HCT116 (cell line): ENCODE measurements at regions not wholly inside any gene's neighbourhood (a gene's known extent, or its start where the extent isn't known, plus 50 kb on each side); places are given as distances from the start of the nearest gene placed in this dataset.

Source experiments
- ATAC-seq: fragments of 200-7000 bp; cut with Tn5 transposase; 2 replicates; pipeline ENCODE4 v1.9.1; 2020; ENCODE audit warnings: mild to moderate bottlenecking, moderate library complexity
- BruUV-seq: library from RNA; stranded (reverse); fragments of 400-500 nt; replicated peaks from 2 replicates; lab custom pipeline; 2021; lab: Mats Ljungman, UMichigan
- CTCF ChIA-PET: fragments of 300-600 bp; sonication (Branson Sonifier 250); formaldehyde crosslinking; loops from one replicate; lab custom pipeline; 2021; ENCODE audit warnings: antibody characterized with exemption; lab: Charles Lee
- POLR2A ChIA-PET: fragments of 300-600, 350-600 bp; sonication (Branson Sonifier 250); formaldehyde crosslinking; loops from one replicate; lab custom pipeline; 2021; ENCODE audit warnings: antibody characterized with exemption; lab: Charles Lee
- RAD21 ChIA-PET, 2 experiments: fragments of 300-600 bp; sonication (Branson Sonifier 250); formaldehyde crosslinking; loops; one replicate each; lab custom pipeline; 2023; ENCODE audit warnings: low total read pairs in 2 of 2; ENCODE audit not compliant: uncharacterized antibody in 2 of 2, unreplicated experiment in 2 of 2, low non-redundant PET in 1 of 2; lab: Charles Lee
- DNase-seq: peaks from one replicate; pipeline ENCODE4 v3.0.0-alpha.2; 2010; ENCODE audit warnings: low read depth, low spot score
- H2AFZ ChIP-seq: fragments of 200-600 bp; shearing (Covaris generic), sonication (generic); 2 replicates; pipeline ENCODE4 v1.6.1; 2017; ENCODE audit warnings: low read depth, mixed run types, mixed read lengths, antibody characterized with exemption, low read length; ENCODE audit not compliant: poor library complexity, severe bottlenecking
- H3K27ac ChIP-seq: 2 replicates; pipeline ENCODE4 v1.5.1; 2012; ENCODE audit warnings: low read depth, low read length
- H3K27me3 ChIP-seq: fragments of 200-600 bp; sonication (generic); 2 replicates; pipeline ENCODE4 v1.6.1; 2016; ENCODE audit warnings: mixed run types, low read length, mixed read lengths; ENCODE audit not compliant: insufficient read depth
- H3K36me3 ChIP-seq, 2 experiments: fragments of 200-500 bp in 1 of 2; fragments of 200-600 bp in 1 of 2; sonication (Bioruptor generic) in 1 of 2; sonication (generic) in 1 of 2; 2 replicates each; pipeline versions ENCODE4 v1.5.1 to v1.6.1; 2014 to 2016; ENCODE audit warnings: low read length in 2 of 2, inconsistent platforms in 1 of 2, mixed read lengths in 1 of 2, mixed run types in 1 of 2; ENCODE audit not compliant: insufficient read depth in 2 of 2, control insufficient read depth in 1 of 2
- H3K4me1 ChIP-seq, 2 experiments: fragments of 200-600 bp in 1 of 2; sonication (generic) in 1 of 2; 2 replicates each; pipeline versions ENCODE4 v1.5.1 to v1.6.1; 2012 to 2017; ENCODE audit warnings: low read length in 2 of 2, inconsistent platforms in 1 of 2, mild to moderate bottlenecking in 1 of 2, mixed read lengths in 1 of 2, mixed run types in 1 of 2, moderate library complexity in 1 of 2; ENCODE audit not compliant: insufficient read depth in 2 of 2, control insufficient read depth in 1 of 2
- H3K4me2 ChIP-seq: fragments of 200-600 bp; sonication (generic); 2 replicates; pipeline ENCODE4 v1.6.1; 2017; ENCODE audit warnings: mixed run types, low read length, mixed read lengths
- H3K4me3 ChIP-seq, 2 experiments: fragments of 200-600 bp in 1 of 2; sonication (generic) in 1 of 2; replicated peaks in 1 of 2; 2 replicates each; pipeline ENCODE4 v1.5.1; 2011 to 2016; ENCODE audit warnings: low read length in 2 of 2, control low read depth in 1 of 2, low read depth in 1 of 2, mild to moderate bottlenecking in 1 of 2, mixed read lengths in 1 of 2, mixed run types in 1 of 2
- H3K79me2 ChIP-seq: fragments of 200-600 bp; sonication (generic); 2 replicates; pipeline ENCODE4 v1.6.1; 2017; ENCODE audit warnings: mild to moderate bottlenecking, mixed run types, low read length, moderate library complexity, mixed read lengths; ENCODE audit not compliant: insufficient read depth
- H3K9ac ChIP-seq: fragments of 200-600 bp; sonication (generic); 2 replicates; pipeline ENCODE4 v1.6.1; 2016; ENCODE audit warnings: low read length, mixed read lengths
- H3K9me2 ChIP-seq: fragments of 200-600 bp; sonication (generic), shearing (Covaris generic); 2 replicates; pipeline ENCODE4 v1.6.1; 2017; ENCODE audit warnings: mixed run types, mild to moderate bottlenecking, moderate library complexity; ENCODE audit not compliant: insufficient read depth
- H3K9me3 ChIP-seq, 2 experiments: fragments of 200-500 bp in 1 of 2; fragments of 200-600 bp in 1 of 2; sonication (Bioruptor generic) in 1 of 2; sonication (generic) in 1 of 2; 2 replicates each; pipeline ENCODE4 v1.6.1; 2014 to 2017; ENCODE audit warnings: low read length in 2 of 2, mixed read lengths in 2 of 2, inconsistent platforms in 1 of 2, low read depth in 1 of 2, mild to moderate bottlenecking in 1 of 2, mixed run types in 1 of 2, moderate library complexity in 1 of 2; ENCODE audit not compliant: control insufficient read depth in 1 of 2, insufficient read depth in 1 of 2
- H4K20me1 ChIP-seq: fragments of 200-600 bp; sonication (generic), shearing (Covaris generic); 2 replicates; pipeline ENCODE4 v1.6.1; 2017; ENCODE audit warnings: mixed run types, mild to moderate bottlenecking, moderate library complexity; ENCODE audit not compliant: insufficient read depth
- CEBPB ChIP-seq: IDR thresholded peaks from 2 replicates; pipeline ENCODE4 v1.6.1; 2012; ENCODE audit warnings: low read depth
- TCF7L2 ChIP-seq: IDR thresholded peaks from 2 replicates; pipeline ENCODE4 v1.7.0; 2011; ENCODE audit warnings: borderline replicate concordance, inconsistent platforms; ENCODE audit not compliant: insufficient read depth, insufficient read length; ENCODE audit errors: extremely low read depth
- ZFX ChIP-seq: fragments of 450-650 bp; IDR thresholded peaks from 2 replicates; pipeline ENCODE4 v1.6.1; 2017
- intact Hi-C: fragments of 100-400 bp; cut with micrococcal nuclease; formaldehyde crosslinking; loops from 2 replicates; pipeline ENCODE4 v1.10.0; 2022
- TF ChIP-seq, protein P1 (sequence below): IDR thresholded peaks from 2 replicates; pipeline ENCODE4 v1.6.1; 2012; ENCODE audit warnings: low read depth
- TF ChIP-seq, protein P2 (sequence below): IDR thresholded peaks from 2 replicates; pipeline ENCODE4 v1.6.1; 2011; ENCODE audit warnings: mild to moderate bottlenecking, low read length, moderate library complexity; ENCODE audit not compliant: insufficient replicate concordance; ENCODE audit errors: extremely low read depth

DNA sequence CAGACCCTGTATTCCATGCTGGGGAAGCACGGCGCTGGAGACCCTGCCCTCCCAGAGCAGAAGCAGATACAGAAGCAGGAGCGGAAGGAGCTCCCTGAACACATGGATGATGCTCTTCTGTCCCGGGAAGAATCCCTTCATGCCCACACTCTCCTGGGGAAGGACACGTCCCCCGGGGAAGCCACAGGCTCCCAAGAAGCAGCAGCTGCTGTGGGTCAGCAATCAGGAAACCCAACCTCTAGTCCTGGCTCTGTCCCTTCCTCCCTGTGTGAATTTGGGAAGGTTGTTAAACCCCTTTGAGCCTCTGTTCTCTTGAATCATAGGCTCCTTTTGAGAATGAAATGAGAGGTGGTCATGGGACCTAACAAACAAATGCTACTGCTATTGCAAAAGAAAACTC lies 176.2 kb upstream of the TPM1 start:
- POLR2A ChIA-PET, result no interaction called here
- no peak overlapping the region for H3K4me2 ChIP-seq
- CTCF ChIA-PET, result no interaction called here
- DNase-seq, result no peak
- ATAC-seq, result no peak
- no peak overlapping the region for H2AFZ ChIP-seq
- H3K36me3 ChIP-seq, result no peaks in the 10 kb centered on the region
- no peaks in the 10 kb centered on the region for H3K9me3 ChIP-seq
- RAD21 ChIA-PET, result no interaction called here
- H4K20me1 ChIP-seq, result no peaks in the 10 kb centered on the region
- no peaks in the 10 kb centered on the region for H3K9me2 ChIP-seq
- intact Hi-C loops, result no loop called here
- no peaks in the 10 kb centered on the region for H3K27me3 ChIP-seq
- no peak overlapping the region for H3K27ac ChIP-seq
- no peak overlapping the region for H3K4me3 ChIP-seq
- H3K9ac ChIP-seq, result no peak overlapping the region
- TF ChIP-seq ZFX, result no peak
- no peak for TF ChIP-seq TCF7L2
- TF ChIP-seq, protein P1, sequence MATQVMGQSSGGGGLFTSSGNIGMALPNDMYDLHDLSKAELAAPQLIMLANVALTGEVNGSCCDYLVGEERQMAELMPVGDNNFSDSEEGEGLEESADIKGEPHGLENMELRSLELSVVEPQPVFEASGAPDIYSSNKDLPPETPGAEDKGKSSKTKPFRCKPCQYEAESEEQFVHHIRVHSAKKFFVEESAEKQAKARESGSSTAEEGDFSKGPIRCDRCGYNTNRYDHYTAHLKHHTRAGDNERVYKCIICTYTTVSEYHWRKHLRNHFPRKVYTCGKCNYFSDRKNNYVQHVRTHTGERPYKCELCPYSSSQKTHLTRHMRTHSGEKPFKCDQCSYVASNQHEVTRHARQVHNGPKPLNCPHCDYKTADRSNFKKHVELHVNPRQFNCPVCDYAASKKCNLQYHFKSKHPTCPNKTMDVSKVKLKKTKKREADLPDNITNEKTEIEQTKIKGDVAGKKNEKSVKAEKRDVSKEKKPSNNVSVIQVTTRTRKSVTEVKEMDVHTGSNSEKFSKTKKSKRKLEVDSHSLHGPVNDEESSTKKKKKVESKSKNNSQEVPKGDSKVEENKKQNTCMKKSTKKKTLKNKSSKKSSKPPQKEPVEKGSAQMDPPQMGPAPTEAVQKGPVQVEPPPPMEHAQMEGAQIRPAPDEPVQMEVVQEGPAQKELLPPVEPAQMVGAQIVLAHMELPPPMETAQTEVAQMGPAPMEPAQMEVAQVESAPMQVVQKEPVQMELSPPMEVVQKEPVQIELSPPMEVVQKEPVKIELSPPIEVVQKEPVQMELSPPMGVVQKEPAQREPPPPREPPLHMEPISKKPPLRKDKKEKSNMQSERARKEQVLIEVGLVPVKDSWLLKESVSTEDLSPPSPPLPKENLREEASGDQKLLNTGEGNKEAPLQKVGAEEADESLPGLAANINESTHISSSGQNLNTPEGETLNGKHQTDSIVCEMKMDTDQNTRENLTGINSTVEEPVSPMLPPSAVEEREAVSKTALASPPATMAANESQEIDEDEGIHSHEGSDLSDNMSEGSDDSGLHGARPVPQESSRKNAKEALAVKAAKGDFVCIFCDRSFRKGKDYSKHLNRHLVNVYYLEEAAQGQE, result no peak
- TF ChIP-seq, protein P2, sequence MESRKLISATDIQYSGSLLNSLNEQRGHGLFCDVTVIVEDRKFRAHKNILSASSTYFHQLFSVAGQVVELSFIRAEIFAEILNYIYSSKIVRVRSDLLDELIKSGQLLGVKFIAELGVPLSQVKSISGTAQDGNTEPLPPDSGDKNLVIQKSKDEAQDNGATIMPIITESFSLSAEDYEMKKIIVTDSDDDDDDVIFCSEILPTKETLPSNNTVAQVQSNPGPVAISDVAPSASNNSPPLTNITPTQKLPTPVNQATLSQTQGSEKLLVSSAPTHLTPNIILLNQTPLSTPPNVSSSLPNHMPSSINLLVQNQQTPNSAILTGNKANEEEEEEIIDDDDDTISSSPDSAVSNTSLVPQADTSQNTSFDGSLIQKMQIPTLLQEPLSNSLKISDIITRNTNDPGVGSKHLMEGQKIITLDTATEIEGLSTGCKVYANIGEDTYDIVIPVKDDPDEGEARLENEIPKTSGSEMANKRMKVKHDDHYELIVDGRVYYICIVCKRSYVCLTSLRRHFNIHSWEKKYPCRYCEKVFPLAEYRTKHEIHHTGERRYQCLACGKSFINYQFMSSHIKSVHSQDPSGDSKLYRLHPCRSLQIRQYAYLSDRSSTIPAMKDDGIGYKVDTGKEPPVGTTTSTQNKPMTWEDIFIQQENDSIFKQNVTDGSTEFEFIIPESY, result no peak
- TF ChIP-seq CEBPB, result no peak
- no peaks in the 10 kb centered on the region for H3K4me1 ChIP-seq
- BruUV-seq, result no TSS peak
- H3K79me2 ChIP-seq, result no peaks in the 10 kb centered on the region
